ENCODE measurements at regions not wholly inside any gene's neighbourhood (a gene's known extent, or its start where the extent isn't known, plus 50 kb on each side); places are given as distances from the start of the nearest gene placed in this dataset.

- no peak for ATAC-seq
- no peak overlapping the region for H3K27ac ChIP-seq (ENCODE audit: low read length)
Observed at GRCh38 chr6:21505574-21505990, 88.0 kb upstream of the SOX4 start.

DNA sequence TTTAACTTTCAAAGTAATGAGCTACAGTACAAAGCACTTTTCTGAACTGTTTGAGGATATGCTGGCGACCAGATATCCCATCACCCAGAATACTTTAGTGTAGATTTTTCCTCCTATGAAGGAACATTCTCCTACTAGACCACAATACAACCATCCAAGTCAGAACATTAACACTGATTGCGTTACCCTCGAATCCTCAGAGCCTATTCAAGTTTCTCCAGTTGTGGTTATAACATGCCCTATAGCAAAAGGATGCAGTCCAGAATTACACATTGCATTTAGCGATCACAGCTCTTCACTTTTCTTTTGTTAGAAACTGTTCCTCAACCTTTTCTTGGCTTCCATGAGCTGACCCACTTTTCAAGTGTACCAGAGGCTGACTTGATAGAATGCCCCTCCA, 87.4 kb upstream of the SOX4 start:
- ChIA-PET POLR2A (ENCODE audit: unreplicated experiment) (no interaction called here), CTCF (no interaction called here)
- no peaks in the 10 kb centered on the region for H3K9me3 ChIP-seq (ENCODE audit: low read length)
- DNase-seq (no peak), ATAC-seq (no peak)
- no peak overlapping the region for H2AFZ ChIP-seq (ENCODE audit: low read length)
- H3F3A ChIP-seq (ENCODE audit: low read length, unreplicated experiment), result no peaks in the 10 kb centered on the region
- no peak overlapping the region for H3K4me2 ChIP-seq (ENCODE audit: low read length)
- 0 out of 2 replicates have a peak, but pooled peaks cover 4% of the 10 kb centered on the region for H3K4me1 ChIP-seq (ENCODE audit: insufficient read depth, low read length)
- no peaks in the 10 kb centered on the region for H3K27me3 ChIP-seq (ENCODE audit: low read length)
- TF ChIP-seq, protein P1, sequence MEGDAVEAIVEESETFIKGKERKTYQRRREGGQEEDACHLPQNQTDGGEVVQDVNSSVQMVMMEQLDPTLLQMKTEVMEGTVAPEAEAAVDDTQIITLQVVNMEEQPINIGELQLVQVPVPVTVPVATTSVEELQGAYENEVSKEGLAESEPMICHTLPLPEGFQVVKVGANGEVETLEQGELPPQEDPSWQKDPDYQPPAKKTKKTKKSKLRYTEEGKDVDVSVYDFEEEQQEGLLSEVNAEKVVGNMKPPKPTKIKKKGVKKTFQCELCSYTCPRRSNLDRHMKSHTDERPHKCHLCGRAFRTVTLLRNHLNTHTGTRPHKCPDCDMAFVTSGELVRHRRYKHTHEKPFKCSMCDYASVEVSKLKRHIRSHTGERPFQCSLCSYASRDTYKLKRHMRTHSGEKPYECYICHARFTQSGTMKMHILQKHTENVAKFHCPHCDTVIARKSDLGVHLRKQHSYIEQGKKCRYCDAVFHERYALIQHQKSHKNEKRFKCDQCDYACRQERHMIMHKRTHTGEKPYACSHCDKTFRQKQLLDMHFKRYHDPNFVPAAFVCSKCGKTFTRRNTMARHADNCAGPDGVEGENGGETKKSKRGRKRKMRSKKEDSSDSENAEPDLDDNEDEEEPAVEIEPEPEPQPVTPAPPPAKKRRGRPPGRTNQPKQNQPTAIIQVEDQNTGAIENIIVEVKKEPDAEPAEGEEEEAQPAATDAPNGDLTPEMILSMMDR (conservative IDR thresholded peaks at IDR 0.05; ENCODE audit: low read depth, low read length), result no peak
- TF ChIP-seq EZH2phosphoT487 (IDR thresholded peaks at IDR 0.05; ENCODE audit: borderline replicate concordance, low read length) (no peak), EZH2 (IDR thresholded peaks at IDR 0.05; ENCODE audit: low read length, unreplicated experiment) (no peak)
- no peaks in the 10 kb centered on the region for H3K36me3 ChIP-seq (ENCODE audit: low read depth, low read length)
- no peaks in the 10 kb centered on the region for H4K20me1 ChIP-seq (ENCODE audit: low read length)
- no TSS peak for BruUV-seq (replicated peaks)
- no peak overlapping the region for H3K4me3 ChIP-seq (ENCODE audit: low read length)
- H3K27ac ChIP-seq (ENCODE audit: low read length), result no peak overlapping the region
- H3K9me2 ChIP-seq (replicated peaks; ENCODE audit: low read length), result no peaks in the 10 kb centered on the region
- intact Hi-C loops (cut with micrococcal nuclease), result no loop called here
- no peak overlapping the region for H3K9ac ChIP-seq (ENCODE audit: low read length)
- H3K79me2 ChIP-seq (ENCODE audit: low read length), result no peaks in the 10 kb centered on the region

More at GRCh38 chr6:21505574-21505990, 88.0 kb upstream of the SOX4 start:
- TF ChIP-seq EZH2 (IDR thresholded peaks at IDR 0.05; ENCODE audit: low read length, unreplicated experiment), result no peak
- TF ChIP-seq EZH2phosphoT487 (IDR thresholded peaks at IDR 0.05; ENCODE audit: borderline replicate concordance, low read length), result no peak
- Histone ChIP-seq H3K9me2 (replicated peaks; ENCODE audit: low read length) (no peaks in the 10 kb centered on the region), H3K9me3 (ENCODE audit: low read length) (no peaks in the 10 kb centered on the region), H3K79me2 (ENCODE audit: low read length) (no peaks in the 10 kb centered on the region), H3K4me1 (ENCODE audit: insufficient read depth, low read length) (0 out of 2 replicates have a peak, but pooled peaks cover 4% of the 10 kb centered on the region), H3K36me3 (ENCODE audit: low read depth, low read length) (no peaks in the 10 kb centered on the region), H3F3A (ENCODE audit: low read length, unreplicated experiment) (no peaks in the 10 kb centered on the region), H3K9ac (ENCODE audit: low read length) (no peak overlapping the region), H2AFZ (ENCODE audit: low read length) (no peak overlapping the region), H3K4me2 (ENCODE audit: low read length) (no peak overlapping the region), H4K20me1 (ENCODE audit: low read length) (no peaks in the 10 kb centered on the region), H3K4me3 (ENCODE audit: low read length) (no peak overlapping the region), H3K27me3 (ENCODE audit: low read length) (no peaks in the 10 kb centered on the region)
- peak; percentile 31 for DNase-seq
- BruUV-seq (replicated peaks), result no TSS peak
- CTCF ChIA-PET, result no interaction called here
- POLR2A ChIA-PET (ENCODE audit: unreplicated experiment), result interaction anchor here (0.6 kb wide), 1 partner anchor 12 kb away, joined by 3 read pairs; no protein-coding TSS in a partner anchor
- intact Hi-C loops (cut with micrococcal nuclease), result no loop called here

- H3K9me3 ChIP-seq (ENCODE audit: low read length), result no peaks in the 10 kb centered on the region
- no peak for ATAC-seq
- ChIA-PET POLR2A (ENCODE audit: unreplicated experiment) (no interaction called here), CTCF (no interaction called here)
- no peaks in the 10 kb centered on the region for H3F3A ChIP-seq (ENCODE audit: low read length, unreplicated experiment)
- H2AFZ ChIP-seq (ENCODE audit: low read length), result no peak overlapping the region
- H3K9ac ChIP-seq (ENCODE audit: low read length), result no peak overlapping the region
- H3K4me2 ChIP-seq (ENCODE audit: low read length), result no peak overlapping the region
- TF ChIP-seq EZH2phosphoT487 (IDR thresholded peaks at IDR 0.05; ENCODE audit: borderline replicate concordance, low read length) (no peak), EZH2 (IDR thresholded peaks at IDR 0.05; ENCODE audit: low read length, unreplicated experiment) (no peak)
- TF ChIP-seq, protein P1 (conservative IDR thresholded peaks at IDR 0.05; ENCODE audit: low read depth, low read length), result no peak
- no peak overlapping the region for H3K4me3 ChIP-seq (ENCODE audit: low read length)
- H3K36me3 ChIP-seq (ENCODE audit: low read depth, low read length), result no peaks in the 10 kb centered on the region
- 0 out of 2 replicates have a peak overlapping the region, but pooled peaks have one; percentile 10 for H3K27ac ChIP-seq (ENCODE audit: low read length)
- no peaks in the 10 kb centered on the region for H3K27me3 ChIP-seq (ENCODE audit: low read length)
- peak; percentile 16 for DNase-seq
- no peaks in the 10 kb centered on the region for H4K20me1 ChIP-seq (ENCODE audit: low read length)
- H3K79me2 ChIP-seq (ENCODE audit: low read length), result no peaks in the 10 kb centered on the region
- no TSS peak for BruUV-seq (replicated peaks)
- H3K9me2 ChIP-seq (replicated peaks; ENCODE audit: low read length), result no peaks in the 10 kb centered on the region
- 0 out of 2 replicates have a peak, but pooled peaks cover 4% of the 10 kb centered on the region for H3K4me1 ChIP-seq (ENCODE audit: insufficient read depth, low read length)
- intact Hi-C loops (cut with micrococcal nuclease), result no loop called here
Observed at GRCh38 chr6:21507811-21508210, 85.7 kb upstream of the SOX4 start.
